ENCODE measurements at regions not wholly inside any gene's neighbourhood (a gene's known extent, or its start where the extent isn't known, plus 50 kb on each side); places are given as distances from the start of the nearest gene placed in this dataset.

DNA sequence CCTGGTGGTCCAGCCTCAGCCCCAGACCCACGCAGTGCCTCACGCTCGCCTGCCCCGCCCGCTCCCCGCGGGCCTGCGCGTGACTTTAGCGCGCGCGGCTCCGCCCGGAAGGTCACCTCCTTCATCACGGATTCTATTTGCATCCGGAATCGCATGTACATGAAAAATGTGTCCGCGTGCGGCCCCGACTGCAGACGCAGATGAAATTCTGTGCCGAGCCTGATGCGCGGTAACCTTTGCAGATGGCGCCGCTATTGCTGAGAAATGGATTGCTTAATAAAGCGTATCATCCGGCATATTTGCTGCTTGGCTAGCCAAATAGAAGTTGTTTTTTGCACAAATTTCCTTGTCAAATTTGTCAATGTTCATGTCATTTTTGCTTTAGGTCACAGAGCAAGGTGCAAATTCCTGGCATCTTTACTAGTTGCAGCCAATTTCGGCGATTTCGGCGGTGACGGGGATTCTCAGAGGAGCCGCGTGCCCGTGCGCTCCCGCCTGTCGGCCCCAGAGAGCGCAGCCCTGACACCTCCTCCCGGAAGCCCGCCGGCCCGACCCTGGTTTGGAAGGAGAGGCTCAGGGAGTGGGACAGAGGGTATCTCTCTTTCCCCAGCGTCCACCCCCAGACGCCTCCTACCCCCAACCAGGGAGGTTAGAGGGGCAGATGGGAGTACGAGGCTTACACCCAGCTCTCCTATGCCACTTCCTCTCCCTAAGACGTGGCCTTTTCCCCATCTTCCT is 85.9 kb upstream of the PAX2 start:
- Mint-ChIP-seq H3K36me3 (ENCODE audit: insufficient read depth, unreplicated experiment) (no peaks in the 10 kb centered on the region), H3K9me3 (ENCODE audit: unreplicated experiment) (no peaks in the 10 kb centered on the region), H3K27me3 (ENCODE audit: insufficient read depth, unreplicated experiment) (peaks cover 25% of the 10 kb centered on the region), H3K27ac (ENCODE audit: unreplicated experiment) (no peak overlapping the region), H3K4me3 (ENCODE audit: unreplicated experiment) (no peak overlapping the region), H3K4me1 (ENCODE audit: low read depth, unreplicated experiment) (peaks cover 11% of the 10 kb centered on the region)
- TF ChIP-seq, protein P1, sequence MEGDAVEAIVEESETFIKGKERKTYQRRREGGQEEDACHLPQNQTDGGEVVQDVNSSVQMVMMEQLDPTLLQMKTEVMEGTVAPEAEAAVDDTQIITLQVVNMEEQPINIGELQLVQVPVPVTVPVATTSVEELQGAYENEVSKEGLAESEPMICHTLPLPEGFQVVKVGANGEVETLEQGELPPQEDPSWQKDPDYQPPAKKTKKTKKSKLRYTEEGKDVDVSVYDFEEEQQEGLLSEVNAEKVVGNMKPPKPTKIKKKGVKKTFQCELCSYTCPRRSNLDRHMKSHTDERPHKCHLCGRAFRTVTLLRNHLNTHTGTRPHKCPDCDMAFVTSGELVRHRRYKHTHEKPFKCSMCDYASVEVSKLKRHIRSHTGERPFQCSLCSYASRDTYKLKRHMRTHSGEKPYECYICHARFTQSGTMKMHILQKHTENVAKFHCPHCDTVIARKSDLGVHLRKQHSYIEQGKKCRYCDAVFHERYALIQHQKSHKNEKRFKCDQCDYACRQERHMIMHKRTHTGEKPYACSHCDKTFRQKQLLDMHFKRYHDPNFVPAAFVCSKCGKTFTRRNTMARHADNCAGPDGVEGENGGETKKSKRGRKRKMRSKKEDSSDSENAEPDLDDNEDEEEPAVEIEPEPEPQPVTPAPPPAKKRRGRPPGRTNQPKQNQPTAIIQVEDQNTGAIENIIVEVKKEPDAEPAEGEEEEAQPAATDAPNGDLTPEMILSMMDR (IDR thresholded peaks at IDR 0.05; ENCODE audit: insufficient read depth in 1 of 2, low read depth in 1 of 2, low read length in 1 of 2, severe bottlenecking in 1 of 2, unreplicated experiment in 1 of 2): no peak
- H3K4me3 ChIP-seq (ENCODE audit: low read depth, low read length): no peak overlapping the region
- ChIA-PET CTCF (no interaction called here), POLR2A (no interaction called here)
- peaks cover 12% of the 10 kb centered on the region for H3K4me1 ChIP-seq
- no peak for DNase-seq
- BruUV-seq (replicated peaks): no TSS peak
- no peaks in the 10 kb centered on the region; the same call in none of the 2 replicates for H3K27me3 ChIP-seq (replicated peaks; ENCODE audit: control insufficient read depth, insufficient read depth, low read length)
- intact Hi-C loops (cut with micrococcal nuclease; ENCODE audit: unreplicated experiment): no loop called here
- no peaks in the 10 kb centered on the region for H3K36me3 ChIP-seq (ENCODE audit: control insufficient read depth, insufficient read depth, low read length)
- H3K9me3 ChIP-seq: no peaks in the 10 kb centered on the region

DNA sequence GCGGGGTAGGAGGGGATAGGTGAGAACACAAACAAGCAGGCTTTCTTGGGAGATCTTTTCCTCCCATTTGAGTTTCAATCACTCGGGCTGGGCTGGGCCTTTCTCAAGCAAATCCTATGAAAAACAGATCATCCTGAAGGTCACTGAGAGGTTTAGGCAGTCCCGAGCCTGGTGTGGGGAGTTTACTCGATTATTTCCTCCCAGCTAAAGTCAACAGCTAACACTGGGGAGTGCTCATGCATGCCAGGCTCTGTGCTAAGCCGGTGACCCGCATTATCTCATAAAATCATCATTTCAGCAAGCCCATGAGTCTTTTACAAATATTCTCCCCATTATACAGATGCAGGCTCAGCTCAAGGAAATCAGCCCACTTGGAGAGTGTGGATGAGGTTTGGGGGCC is 85.0 kb upstream of the PAX2 start:
- ChIA-PET POLR2A (no interaction called here), CTCF (no interaction called here)
- Mint-ChIP-seq H3K27me3 (ENCODE audit: insufficient read depth, unreplicated experiment) (peaks cover 19% of the 10 kb centered on the region), H3K27ac (ENCODE audit: unreplicated experiment) (no peak overlapping the region), H3K36me3 (ENCODE audit: insufficient read depth, unreplicated experiment) (no peaks in the 10 kb centered on the region), H3K4me1 (ENCODE audit: low read depth, unreplicated experiment) (peaks cover 3% of the 10 kb centered on the region), H3K9me3 (ENCODE audit: unreplicated experiment) (no peaks in the 10 kb centered on the region), H3K4me3 (ENCODE audit: unreplicated experiment) (no peak overlapping the region)
- intact Hi-C loops (cut with micrococcal nuclease; ENCODE audit: unreplicated experiment): no loop called here
- Histone ChIP-seq H3K36me3 (ENCODE audit: control insufficient read depth, insufficient read depth, low read length) (no peaks in the 10 kb centered on the region), H3K4me3 (ENCODE audit: low read depth, low read length) (no peak overlapping the region), H3K4me1 (peaks cover 7% of the 10 kb centered on the region), H3K9me3 (no peaks in the 10 kb centered on the region), H3K27me3 (replicated peaks; ENCODE audit: control insufficient read depth, insufficient read depth, low read length) (no peaks in the 10 kb centered on the region; the same call in none of the 2 replicates)
- no TSS peak for BruUV-seq (replicated peaks)
- TF ChIP-seq, protein P1 (IDR thresholded peaks at IDR 0.05; ENCODE audit: insufficient read depth in 1 of 2, low read depth in 1 of 2, low read length in 1 of 2, severe bottlenecking in 1 of 2, unreplicated experiment in 1 of 2): no peak
- DNase-seq: no peak

- intact Hi-C loops (cut with micrococcal nuclease; ENCODE audit: unreplicated experiment): no loop called here
Observed at GRCh38 chr10:100660945-100661344, 84.4 kb upstream of the PAX2 start.

More at GRCh38 chr10:100660945-100661344, 84.4 kb upstream of the PAX2 start:
- no peaks in the 10 kb centered on the region for H3K9me3 Mint-ChIP-seq (ENCODE audit: unreplicated experiment)
- Histone ChIP-seq H3K36me3 (ENCODE audit: control insufficient read depth, insufficient read depth, low read length) (no peaks in the 10 kb centered on the region), H3K9me3 (no peaks in the 10 kb centered on the region), H3K4me1 (peaks cover 1% of the 10 kb centered on the region), H3K27me3 (replicated peaks; ENCODE audit: control insufficient read depth, insufficient read depth, low read length) (no peaks in the 10 kb centered on the region; the same call in none of the 2 replicates), H3K4me3 (ENCODE audit: low read depth, low read length) (no peak overlapping the region)
- TF ChIP-seq, protein P1 (IDR thresholded peaks at IDR 0.05; ENCODE audit: insufficient read depth in 1 of 2, low read depth in 1 of 2, low read length in 1 of 2, severe bottlenecking in 1 of 2, unreplicated experiment in 1 of 2): no peak
- H3K27me3 Mint-ChIP-seq (ENCODE audit: insufficient read depth, unreplicated experiment): peaks cover 15% of the 10 kb centered on the region
- H3K27ac Mint-ChIP-seq (ENCODE audit: unreplicated experiment): no peak overlapping the region
- CTCF ChIA-PET: interaction anchor here (0.6 kb wide), 1 partner anchor 64 kb away, joined by 3 read pairs; no protein-coding TSS in a partner anchor
- BruUV-seq (replicated peaks): no TSS peak
- no peaks in the 10 kb centered on the region for H3K36me3 Mint-ChIP-seq (ENCODE audit: insufficient read depth, unreplicated experiment)
- H3K4me3 Mint-ChIP-seq (ENCODE audit: unreplicated experiment): no peak overlapping the region
- H3K4me1 Mint-ChIP-seq (ENCODE audit: low read depth, unreplicated experiment): no peaks in the 10 kb centered on the region
- no peak for DNase-seq
- POLR2A ChIA-PET: no interaction called here

Measured in Caco-2 (cell line).